NCI-H2081 treated with DMSO at 0.1 percent for 48 hours (cell line): ENCODE measurements at regions not wholly inside any gene's neighbourhood (a gene's known extent, or its start where the extent isn't known, plus 50 kb on each side); places are given as distances from the start of the nearest gene placed in this dataset.

Experiments
- DNase-seq: peaks from one replicate; lab custom pipeline; 2025; lab: John Stamatoyannopoulos, UW

DNA sequence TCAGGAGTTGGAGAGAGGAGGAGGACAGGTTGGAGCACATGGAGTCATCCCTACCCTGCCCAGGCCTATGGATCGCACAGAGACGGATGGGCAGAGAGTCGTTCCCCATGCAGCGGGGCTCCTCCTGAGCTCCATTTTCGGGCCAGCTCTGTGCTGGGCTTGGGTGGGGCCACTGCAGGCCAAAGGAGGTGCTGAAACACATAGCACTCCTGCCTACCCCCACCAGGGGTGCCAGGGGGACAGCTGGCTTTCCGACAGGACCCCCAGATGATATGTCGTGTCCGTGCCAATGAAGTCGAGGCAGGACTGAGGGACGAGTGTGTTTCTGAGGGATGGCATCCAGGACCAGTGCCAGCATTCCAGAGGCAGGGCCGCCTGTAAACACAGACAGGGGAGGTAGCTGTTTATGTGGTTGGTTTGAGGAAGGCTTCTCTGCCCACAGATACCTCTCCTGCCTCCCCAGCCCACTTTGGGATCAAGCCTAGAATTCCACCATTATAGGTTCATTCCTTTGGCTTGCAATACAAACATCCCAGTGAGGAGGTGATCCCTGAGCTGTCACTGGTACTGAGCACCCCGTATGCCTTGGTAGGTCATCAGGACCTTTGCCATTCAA lies 116.6 kb downstream of the GLI2 start:
- no peak for DNase-seq

DNA sequence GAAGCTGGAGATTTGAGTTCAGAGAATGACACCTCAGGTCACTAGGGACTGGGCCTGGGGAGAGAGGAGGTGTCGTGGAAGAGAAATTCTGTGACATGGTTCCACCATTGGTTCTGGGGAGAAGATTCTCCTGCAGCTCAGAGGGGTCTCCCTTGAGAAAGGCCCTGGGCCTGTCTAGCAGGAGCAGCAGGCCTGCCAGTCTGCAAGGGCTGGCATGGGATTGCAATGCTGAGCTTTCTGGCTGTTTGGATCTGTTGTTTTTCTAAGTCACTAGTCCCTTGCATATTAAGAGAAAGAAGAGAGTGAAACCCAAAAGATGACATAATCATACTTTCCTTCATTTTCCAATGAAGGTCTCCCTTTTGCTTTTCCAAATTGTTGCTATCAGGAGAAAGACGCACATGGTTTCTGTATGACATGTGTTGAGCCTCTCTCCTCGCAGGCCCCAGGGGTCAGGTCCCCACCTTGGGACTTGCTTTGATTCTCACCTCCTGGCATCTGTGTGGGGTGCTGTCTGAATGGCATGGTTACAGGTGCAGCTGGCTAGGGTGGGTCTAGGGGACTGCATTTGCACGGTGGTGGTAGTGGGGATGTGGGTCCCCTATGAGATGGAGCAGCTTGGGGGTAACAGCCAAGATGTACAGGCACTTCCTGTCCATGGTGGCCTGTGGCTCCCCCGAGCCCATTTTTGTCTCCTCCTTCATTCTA lies 117.8 kb downstream of the GLI2 start:
- no peak for DNase-seq

DNA sequence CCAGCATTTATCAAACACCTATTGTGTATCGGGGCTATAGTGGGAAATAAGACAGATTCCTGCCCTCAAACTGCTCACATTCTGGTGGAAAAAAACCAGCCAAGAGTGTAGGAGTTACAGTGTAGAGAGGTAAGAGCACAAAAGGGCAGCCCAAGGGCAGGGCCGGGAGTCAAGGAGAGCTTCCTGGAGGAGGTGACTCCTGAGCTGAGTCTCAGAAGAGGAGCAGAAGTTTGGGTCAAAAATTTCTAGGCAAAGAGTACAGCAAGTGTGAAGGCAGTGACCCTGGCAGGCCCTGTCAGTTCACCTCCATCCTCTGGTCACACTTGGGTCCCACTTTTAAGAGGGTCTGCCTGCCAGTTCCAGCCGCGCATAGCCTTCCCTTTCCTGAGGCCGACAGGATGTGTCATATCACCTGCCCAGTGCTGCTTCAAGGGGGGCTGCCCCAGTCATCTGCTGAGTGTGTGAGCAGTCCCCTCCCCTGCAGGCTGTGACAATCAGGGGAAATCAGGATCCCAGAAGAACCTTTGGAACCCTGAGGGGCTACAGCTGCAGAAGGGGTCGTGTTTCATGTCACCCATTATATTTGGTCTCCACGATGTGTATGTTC lies 118.4 kb downstream of the GLI2 start:
- DNase-seq, result no peak

DNA sequence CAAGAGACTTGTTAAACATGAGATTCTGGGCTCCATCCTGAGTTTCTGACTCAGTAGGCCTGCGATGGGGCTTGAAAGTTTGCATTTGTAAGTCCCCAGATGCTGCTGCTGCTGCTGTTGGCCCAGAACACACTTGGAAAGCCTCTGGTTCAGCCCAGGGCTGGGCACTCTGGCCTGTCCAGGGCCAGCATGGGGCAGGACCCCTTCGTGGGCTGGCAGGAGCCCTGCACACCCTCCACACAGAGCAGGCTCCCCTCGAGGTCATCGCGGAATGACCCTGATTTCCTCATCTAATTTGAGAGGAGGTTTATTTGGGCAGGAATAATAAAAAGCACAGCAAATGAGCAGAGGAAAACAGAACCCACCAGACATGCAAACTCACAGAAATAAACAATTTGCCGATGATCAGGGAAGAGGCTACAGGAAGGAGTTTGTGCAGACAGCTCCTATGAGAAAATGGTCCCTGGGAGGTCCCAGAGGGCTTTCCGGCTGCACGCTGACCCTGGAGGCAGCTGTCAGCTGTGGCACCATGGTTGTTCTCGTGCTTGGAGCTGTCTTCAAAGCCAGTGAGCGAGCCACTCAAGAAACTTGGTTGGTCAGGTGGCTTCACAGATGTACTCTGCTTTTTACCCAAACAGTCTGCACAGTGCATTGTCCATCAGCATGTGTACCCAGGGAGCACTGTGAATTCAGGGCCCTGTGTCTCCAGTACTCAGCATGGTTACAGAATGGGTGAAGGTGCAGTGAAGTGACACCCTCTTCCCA lies 119.3 kb downstream of the GLI2 start:
- no peak for DNase-seq

DNA sequence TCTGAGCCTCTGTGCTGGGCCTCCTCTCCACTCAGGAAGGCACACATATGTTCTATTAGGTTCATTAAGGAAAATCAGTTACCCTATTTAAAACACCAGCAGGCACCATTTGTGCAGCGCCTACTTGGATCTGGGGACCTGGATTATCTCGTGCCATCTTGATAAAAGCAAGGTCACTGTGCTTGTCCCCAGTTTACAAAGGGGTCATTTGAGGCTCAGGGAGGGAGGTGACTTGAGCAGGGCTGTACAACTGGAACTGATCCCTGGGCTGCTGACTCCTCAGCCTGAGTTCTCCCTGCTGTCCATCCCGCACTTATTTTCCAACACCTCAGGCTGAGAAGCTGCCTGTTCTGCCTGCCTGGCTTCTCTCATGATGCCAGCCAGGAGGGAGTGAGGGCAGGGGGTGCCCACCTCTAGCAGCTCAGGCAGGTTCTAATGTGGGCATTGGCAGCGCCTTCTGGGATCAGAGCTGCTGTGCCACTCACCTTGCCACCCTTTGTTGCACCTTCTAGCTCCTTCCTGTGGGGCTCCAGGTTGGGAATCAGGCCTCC lies 120.3 kb downstream of the GLI2 start:
- DNase-seq, result no peak

DNA sequence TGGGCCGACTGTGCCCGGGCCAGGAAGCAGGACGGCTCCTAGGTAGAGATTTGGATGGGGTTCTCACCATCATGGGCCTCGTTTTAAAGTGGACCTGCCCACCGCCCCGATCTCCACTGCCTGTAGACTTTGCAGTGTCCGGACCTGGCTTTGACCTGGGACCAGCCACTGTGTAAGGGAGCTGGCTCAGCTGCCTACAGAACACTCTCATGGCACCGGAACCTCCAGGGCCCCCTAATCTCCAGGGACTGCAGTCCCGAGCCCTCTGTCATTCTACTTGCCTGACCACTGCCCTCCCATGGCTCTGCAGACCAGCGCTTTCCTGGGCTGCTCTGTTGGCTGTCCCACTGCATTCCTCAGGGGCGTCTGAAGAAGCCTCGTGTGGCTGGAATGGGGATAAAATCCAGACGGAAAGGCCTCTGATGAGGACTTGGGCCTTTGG lies 120.8 kb downstream of the GLI2 start:
- no peak for DNase-seq

DNA sequence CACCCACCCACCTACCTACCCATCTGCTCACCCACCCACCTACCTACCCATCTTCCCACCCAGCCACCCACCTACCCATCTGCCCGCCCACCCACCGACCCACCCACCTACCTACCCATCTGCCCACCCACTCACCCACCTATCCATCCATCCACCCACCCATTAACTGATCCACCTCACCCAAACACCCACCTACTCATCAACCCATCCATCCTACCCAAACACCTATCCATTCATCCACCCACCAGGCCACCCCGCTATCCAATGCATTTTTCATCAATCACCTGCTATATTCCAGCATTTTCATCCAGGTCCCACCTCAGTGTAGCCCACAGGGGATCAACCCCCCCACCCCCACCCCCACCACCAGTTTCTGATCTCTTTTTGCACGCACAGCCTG lies 121.8 kb downstream of the GLI2 start:
- no peak for DNase-seq

DNA sequence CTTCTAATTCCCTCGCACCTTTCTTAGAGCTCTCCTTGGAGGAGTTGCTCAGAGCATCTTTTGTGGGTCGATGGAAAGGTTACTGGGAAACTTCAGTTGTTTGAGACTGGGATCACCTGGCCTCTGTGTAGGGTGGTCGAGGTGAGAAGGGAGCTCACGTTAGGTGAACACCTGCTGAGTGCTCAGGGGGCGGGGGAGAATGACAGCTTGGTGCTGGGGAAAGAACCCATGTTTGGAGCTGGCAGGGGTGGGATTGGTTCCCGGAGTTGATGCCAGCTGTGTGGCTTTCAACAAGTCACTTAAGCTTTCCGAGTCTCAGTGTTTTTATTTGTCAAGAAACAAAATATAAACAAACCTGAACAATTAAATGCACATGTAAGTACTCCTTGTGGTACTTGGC lies 122.3 kb downstream of the GLI2 start:
- no peak for DNase-seq

DNA sequence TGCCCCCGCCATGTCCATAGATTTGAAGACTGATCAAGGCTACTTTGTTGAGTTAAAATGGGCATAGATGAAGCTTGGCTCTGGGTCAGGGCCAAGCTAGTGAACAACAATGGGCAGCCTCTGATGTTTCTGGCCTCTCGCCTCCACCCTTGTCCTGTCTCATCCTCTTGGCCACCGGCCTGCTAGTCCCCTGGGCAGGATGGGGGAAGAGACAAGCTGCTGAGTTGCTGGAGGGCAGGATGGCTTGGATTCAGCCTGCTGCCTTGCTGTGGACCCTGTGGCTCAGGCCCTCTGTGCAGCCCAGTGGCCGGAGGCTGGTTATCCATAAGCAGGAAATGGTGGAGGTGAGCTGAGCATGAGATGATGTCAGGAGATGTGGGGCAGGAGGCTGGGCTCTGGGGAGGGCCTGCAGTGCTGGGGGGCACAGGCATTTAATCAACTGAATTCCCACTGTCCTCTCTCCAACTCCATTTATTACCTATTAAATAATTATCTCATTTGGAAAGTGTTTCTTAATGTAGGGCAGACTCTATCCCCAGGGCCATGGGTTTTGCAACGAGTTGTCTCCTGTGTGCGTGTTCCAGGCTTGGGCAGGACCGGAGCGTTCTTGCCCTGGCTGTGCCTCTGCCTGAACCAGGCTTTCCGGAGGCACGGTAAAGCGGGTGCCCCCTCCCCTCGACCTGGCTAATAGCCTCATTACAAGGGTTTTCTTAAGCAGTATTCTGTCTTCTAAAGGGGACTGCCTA lies 122.9 kb downstream of the GLI2 start:
- DNase-seq, result no peak

DNA sequence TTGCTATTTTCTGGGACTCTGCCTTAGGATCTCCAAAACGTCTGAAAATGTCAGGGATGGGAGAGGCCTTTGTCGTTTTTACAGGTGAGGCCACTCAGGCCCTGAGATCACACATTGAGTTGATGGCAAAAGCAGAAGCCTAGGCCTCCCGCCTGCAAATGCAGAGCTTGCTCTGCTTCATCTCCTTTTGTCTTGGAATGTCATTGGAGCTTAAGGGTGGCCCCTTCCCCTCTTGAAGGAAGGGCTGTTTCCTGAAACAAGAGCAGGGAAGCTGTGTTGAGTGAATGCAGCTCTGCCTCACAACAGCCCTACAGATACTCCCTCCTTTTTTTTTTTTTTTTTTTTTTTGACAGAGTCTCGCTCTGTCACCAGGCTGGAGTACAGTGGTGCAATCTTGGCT lies 123.5 kb downstream of the GLI2 start:
- DNase-seq, result no peak

DNA sequence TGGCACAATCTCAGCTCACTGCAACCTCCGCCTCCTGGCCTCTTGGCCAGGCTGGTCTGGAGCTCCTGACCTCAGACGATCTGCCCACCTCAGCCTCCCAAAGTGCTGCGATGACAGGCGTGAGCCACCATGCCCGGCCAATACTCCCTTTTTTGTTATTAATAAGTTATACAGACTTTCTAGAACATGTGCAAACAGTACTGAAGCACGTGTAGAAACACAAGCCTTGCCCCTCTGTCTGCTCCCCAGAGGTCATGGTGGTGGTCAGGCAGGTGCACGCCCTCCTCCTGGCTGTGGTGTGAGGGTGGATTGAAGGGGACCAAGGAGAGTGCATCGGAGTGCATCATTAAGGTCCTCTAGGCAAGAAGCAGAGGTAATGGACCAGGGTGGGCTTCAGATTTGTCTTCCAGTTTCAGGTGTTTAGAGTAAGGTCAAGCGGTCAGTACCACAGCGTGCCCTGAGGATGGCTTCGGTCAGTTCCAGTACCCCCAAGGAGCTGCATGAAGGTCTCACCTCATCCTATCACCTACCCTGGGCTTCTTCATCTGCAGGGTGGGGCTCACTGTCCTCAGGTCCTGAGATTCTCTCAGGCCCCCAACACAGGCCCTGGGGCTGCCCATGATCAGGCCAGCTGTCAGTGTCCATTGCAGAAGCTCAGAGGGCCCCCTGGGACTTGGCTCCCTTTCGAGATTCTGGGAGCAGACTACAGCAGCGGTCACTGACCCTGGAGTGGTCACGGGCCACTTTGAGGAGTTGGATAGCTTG lies 124.3 kb downstream of the GLI2 start:
- no peak for DNase-seq

DNA sequence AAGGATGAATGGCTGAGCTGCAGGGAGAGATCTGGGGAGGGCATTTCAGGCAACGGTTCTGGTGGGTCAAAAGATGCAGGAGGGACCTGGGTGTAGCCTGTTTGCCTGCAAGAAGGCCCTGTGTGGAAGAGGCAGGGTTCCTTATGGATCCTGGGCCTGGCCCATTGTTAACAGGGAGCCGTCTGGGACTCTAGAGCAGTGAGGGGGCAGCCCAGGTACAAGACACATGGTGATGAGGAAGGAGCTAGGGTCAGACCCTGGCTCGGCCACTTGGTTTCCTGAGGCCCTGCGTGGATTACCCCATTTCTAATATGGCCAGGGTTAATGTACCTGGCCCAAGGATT lies 124.9 kb downstream of the GLI2 start:
- no peak for DNase-seq

DNA sequence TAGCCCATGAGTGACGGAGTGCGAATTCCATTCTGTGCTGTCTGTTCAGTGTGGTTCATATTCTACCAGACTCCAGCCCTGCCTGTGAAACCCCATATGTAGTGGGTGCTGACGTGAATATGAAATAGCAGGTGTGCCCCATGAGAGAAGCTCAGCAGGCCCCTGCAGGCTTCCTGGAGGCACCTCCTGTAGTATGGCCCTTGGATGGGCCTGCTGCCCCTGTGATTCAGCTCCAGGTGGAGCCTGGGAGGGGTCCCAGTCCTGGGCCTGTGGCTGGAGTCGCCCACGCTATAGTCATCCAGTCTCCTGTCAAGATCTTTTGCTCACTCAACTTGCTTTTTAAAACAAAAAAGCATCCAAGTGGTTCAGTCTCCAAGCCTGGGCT lies 125.5 kb downstream of the GLI2 start:
- DNase-seq, result no peak

DNA sequence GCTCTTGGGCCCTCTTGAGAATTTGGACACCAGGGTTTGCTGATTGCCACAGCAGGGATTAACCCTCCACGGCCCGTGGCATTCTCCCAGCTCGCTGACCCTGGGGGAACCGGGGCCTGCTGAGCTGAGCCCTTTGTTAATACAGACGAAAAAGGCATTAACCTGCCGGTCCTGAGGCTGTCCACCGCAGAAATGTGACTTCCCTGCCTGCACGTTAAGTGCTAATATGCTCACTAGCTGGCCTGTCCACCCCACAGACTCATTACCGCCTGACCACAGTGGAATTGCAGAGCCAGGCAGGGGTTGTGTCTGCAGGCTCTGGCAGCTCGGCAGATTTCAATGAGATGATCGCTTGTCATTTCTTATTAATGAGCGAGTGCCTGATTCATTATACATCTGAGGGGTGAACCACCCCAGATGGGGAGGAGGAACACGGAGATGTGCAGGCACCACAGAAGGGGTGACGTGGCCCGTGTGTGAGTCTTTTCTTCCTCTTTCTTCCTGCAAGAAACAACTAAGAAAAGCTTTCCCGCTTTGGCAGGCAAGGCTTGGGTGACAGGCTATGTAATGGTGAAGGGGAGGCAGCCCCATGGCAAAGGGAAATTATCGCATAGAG lies 126.0 kb downstream of the GLI2 start:
- no peak for DNase-seq

DNA sequence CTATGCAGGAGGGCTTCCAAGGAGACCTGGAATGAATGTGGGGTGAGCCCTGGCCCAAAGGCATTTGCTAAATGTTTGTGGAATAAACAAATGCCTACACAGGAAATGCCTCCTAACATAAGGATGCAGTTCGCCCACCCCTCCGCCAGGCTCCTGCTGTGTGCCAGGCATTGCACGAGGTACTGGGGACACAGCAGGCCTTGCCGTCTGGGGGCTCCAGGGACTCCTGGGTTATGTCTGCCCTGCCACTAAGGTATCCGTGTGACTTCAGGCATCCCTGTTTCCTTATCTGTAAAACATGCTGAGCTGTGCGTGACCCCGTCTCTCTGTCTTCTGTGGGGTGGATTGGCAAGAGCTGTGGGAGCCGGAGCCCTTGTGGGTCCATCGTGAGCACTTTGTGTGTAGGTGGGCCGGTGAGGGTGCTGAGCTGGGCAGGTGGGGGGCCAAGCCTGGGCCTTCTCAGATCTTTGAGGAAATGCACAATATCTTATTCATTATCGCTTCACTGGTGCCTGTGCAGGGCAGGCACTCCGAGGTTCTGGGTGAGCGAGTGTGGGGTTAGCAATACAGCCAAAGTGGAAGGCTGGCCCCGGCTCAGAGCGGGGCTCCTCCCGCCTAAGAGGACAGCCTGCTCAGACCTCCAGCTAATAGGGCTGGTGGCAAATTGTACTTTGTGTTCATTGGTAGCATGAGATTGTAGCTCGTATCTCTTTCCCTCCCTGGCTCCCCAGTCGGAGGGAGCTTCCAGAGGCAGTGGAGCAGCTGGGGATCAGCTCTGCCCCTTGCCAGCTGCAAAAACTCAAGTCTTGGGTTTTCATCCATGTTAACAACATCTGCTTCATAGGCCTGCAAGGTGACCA lies 126.8 kb downstream of the GLI2 start:
- no peak for DNase-seq

DNA sequence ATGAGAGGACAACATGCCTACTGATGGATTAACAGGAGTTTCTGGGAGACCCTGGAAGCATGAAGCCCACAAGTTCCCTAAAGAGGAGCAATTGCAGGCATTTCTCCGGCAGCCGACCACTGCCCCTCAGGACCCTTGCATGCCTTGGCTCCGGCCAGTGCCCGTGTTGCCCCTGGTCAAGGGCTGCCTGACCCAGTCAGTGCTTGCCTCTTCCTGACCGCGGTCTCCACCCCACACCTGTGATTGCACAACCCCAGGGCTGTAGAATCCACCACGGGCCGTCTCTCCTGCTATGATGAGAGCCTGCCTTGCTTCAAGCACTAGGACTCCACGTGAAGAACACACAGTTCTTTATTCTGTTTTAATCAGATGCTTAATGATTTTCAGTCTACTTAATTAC lies 127.5 kb downstream of the GLI2 start:
- no peak for DNase-seq

DNA sequence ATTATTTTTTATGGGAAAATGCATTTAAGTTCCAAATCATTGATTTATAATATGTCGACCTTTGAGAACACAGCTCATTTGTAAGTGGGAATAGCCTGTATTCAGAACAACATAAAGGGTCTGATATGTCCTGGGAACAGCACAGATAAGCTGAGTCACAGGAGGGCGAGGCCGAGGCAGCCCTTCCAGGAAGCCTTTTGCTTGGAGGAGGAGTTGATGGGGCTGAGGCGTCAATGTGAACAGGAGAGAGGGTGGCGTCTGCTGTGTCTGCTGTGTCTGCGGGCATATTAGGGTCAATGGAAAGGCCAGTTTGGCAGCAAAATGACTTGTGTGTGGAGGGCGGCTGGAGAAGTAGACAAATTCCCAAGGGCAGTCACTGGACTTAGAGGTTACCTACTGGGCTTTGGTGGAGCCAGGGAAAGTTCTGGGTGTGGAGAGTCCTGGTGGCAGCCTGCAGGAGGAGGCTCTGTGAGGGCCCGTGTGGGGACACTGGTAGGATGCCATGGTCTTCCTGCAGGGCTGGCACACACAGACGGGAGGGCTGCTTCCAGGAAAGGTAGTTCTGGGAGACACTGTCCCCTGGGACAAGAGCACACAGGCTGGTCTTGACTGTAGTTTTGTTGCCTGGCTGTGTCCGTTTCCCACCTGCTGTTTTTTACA lies 128.1 kb downstream of the GLI2 start:
- no peak for DNase-seq

DNA sequence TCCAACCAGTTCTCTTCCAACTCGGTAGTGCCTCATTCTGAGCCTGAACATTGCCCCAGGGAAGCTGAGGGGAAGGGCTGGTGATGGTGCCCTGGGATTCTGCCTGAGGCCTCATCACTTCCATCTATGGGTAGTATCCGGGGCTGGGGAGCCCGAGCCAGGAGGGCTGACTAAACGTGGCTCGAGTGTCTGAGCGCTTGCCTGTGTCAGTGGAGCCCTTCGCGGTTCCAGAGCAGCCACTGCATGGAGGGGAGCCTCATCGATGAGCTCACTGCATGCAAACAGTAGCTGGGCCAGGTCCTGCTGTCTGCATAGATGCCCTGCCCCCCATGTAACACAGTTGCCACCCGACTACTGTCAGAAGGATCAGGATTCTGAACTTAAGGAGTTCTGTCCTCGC lies 129.3 kb downstream of the GLI2 start:
- no peak for DNase-seq

DNA sequence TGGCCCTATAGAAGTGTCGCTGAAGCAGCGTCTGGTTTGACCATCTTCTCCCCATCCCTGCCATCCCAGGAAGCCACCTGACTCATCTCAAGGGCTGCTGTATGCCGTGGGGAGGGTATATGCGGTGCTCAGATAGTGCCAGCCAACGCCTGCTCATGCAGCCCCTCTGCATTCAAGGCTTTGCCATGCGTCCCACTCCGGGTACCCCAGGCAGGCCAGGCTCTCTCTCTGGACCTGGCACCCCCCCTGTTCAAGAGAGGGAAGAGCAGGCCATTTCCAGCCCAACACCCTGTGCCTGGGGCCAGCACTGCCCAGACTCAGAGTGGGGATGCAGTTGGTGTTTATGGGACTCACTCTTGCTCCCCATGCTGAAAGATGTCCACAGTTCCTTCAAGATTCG lies 130.0 kb downstream of the GLI2 start:
- no peak for DNase-seq
